ENCODE measurements at regions not wholly inside any gene's neighbourhood (a gene's known extent, or its start where the extent isn't known, plus 50 kb on each side); places are given as distances from the start of the nearest gene placed in this dataset.
"Not testable (repeated sequence)": the region's sequence is repeated elsewhere in the genome, so short reads cannot be mapped to it uniquely, and the experiment has no call there.

DNA sequence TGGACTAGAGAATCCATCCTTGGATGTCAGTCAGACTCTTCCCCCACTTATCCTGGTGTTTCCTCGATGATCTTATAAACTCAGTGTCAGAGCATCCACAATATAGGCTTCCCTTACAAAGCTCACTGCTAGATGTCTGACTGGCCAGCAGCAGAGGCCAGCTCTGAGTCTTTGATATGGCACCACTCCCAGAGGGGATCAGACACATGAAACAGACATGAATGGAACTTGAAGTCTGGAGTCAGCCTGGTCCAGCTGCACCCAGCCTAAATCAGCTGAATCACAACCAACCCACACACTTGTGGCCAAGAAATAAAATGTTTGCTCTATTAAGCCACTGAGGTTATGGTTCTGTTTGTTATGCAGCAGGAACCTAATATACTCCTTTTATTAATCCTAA is 129.6 kb upstream of the MED14 start:
- DNase-seq (ENCODE audit: insufficient read length, low spot score) (no peak), FAIRE-seq (no peak)
- TF ChIP-seq POLR2A (IDR thresholded peaks at IDR 0.05; ENCODE audit: low read depth, low read length) (no peak), TAF1 (IDR thresholded peaks at IDR 0.05; ENCODE audit: low read depth, low read length) (no peak), PAX5 (IDR thresholded peaks at IDR 0.05; ENCODE audit: insufficient read depth, low read length, severe bottlenecking) (no peak), POLR2AphosphoS5 (IDR thresholded peaks at IDR 0.05; ENCODE audit: low read depth, low read length) (no peak), POU2F2 (IDR thresholded peaks at IDR 0.05; ENCODE audit: low read depth, low read length) (no peak)

DNA sequence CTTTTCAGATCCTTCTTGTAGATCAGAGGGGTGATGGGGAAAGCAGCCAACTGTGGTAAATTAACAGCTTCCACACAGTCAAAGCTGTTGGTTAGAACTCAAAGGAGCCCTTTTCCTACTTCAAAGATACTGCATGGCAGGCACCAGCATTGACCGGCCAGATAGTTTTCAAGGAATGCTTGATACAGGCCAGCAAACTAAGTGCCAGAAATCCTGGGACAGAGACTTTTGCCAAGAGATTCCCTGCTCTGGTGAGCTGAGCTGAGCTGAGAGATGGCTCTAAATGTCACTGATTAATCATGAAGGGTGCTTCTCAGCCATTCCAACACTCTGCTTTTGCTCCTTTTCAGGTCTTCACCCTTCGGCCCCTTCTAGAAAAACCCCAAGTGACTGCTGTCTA is 131.6 kb upstream of the MED14 start:
- TF ChIP-seq POLR2A (IDR thresholded peaks at IDR 0.05; ENCODE audit: low read depth, low read length) (no peak), SPI1 (IDR thresholded peaks at IDR 0.05; ENCODE audit: low read depth, low read length) (no peak), TAF1 (IDR thresholded peaks at IDR 0.05; ENCODE audit: low read depth, low read length) (no peak)
- DNase-seq (ENCODE audit: insufficient read length, low spot score) (no peak), FAIRE-seq (no peak)

DNA sequence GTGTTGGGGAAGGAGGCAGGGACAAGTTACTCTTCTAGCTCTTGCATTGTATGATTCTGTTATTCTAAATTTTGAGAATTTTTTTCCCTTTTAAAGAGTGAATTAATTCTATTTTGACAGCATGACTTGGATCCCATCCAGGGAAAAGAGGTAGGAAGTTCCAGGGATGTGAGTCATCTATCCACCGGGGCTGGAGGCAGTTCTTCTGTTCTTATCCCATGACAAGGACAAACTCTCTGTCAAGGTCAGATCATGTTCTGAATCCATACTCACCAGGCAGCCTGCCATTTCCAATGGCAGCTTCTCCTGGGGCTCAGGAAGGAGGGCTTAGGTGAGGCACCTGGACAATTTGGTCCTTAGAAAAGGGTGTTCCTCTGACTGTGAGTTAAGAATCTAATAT is 132.0 kb upstream of the MED14 start:
- DNase-seq (ENCODE audit: insufficient read length, low spot score) (no peak), FAIRE-seq (no peak)
- no peak for TF ChIP-seq POLR2AphosphoS5 (IDR thresholded peaks at IDR 0.05; ENCODE audit: low read depth, low read length)
- no peak for TF ChIP-seq PAX5 (IDR thresholded peaks at IDR 0.05; ENCODE audit: insufficient read depth, low read length, severe bottlenecking)
- TF ChIP-seq SPI1 (IDR thresholded peaks at IDR 0.05; ENCODE audit: low read depth, low read length): no peak
- TF ChIP-seq TAF1 (IDR thresholded peaks at IDR 0.05; ENCODE audit: low read depth, low read length): no peak
- TF ChIP-seq POU2F2 (IDR thresholded peaks at IDR 0.05; ENCODE audit: low read depth, low read length): no peak

DNA sequence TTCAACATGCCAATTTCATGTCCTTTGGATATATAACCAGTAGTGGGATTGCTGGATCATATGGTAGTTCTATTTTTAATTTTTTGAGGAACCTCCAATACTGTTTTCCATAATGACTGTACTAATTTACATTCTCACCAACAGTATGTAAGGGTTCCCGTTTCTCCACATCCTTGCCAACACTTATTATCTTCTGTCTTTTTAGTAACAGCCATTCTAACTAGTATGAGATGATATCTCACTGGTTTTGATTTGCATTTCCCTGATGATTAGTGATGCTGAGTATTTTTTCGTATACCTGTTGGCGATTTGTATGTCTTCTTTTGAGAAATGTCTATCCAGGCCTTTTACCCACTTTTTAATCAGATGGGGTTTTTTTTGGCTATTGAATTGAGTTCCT is 133.5 kb upstream of the MED14 start:
- TF ChIP-seq TAF1 (IDR thresholded peaks at IDR 0.05; ENCODE audit: low read depth, low read length) (no peak), POLR2A (IDR thresholded peaks at IDR 0.05; ENCODE audit: low read depth, low read length) (no peak), PAX5 (IDR thresholded peaks at IDR 0.05; ENCODE audit: insufficient read depth, low read length, severe bottlenecking) (no peak), POLR2AphosphoS5 (IDR thresholded peaks at IDR 0.05; ENCODE audit: low read depth, low read length) (no peak), POU2F2 (IDR thresholded peaks at IDR 0.05; ENCODE audit: low read depth, low read length) (no peak), SPI1 (IDR thresholded peaks at IDR 0.05; ENCODE audit: low read depth, low read length) (no peak)
- no peak for DNase-seq (ENCODE audit: insufficient read length, low spot score)
- no peak for FAIRE-seq

DNA sequence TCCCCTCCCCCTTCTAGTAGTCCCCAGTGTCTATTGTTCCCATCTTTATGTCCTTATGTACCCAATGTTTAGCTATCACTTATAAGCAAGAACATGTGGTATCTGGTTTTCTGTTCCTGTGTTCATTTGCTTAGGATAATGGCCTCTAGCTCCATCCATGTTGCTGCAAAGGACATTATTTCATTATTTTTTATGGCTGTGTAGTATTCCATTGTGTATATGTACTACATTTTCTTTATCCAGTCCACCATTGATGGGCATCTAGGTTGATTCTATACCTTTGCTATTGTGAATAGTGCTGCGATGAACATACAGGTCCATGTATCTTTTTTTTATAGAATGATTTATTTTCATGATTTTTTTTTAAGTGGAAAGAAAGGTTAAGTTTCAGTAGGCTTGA is 135.6 kb upstream of the MED14 start:
- FAIRE-seq: peak; percentile 23
- not testable (repeated sequence) for DNase-seq (ENCODE audit: insufficient read length, low spot score)

DNA sequence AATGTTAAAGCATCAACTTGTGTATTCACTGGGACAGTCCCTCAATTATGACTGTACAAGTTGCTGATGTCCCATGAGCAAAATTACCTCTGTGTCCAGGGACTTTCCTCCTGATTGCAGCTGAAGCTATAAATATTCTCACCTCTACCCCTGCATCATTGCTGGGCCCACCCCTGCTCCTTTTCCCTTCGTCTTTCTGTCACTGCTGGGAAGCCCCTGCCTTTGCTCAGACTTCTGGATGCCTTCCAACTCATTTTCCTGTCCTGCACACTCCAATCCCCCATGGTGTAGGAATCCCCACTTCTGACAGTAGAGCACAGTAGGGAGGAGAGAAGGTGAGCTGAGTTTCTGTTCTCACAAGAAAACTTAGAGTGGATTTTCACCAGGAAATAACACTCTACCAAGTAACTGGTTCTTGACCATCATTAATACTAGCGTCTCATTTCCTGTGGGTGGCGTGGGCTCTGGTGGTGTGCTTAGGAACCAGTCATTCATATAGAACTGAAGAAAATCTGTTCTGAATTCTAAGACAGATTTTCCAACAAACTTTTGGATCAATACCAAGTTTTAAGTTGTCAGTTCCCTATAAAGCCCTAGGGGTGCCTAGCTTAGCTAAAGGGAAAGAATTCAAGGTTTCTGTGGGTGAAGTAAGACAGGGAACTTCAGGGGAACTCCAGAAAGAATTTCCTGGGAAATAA is 136.2 kb upstream of the MED14 start:
- DNase-seq (ENCODE audit: insufficient read length, low spot score) (no peak), FAIRE-seq (peak; percentile 95)
- TF ChIP-seq POU2F2 (IDR thresholded peaks at IDR 0.05; ENCODE audit: low read depth, low read length) (no peak), PAX5 (IDR thresholded peaks at IDR 0.05; ENCODE audit: insufficient read depth, low read length, severe bottlenecking) (no peak), TAF1 (IDR thresholded peaks at IDR 0.05; ENCODE audit: low read depth, low read length) (no peak), SPI1 (IDR thresholded peaks at IDR 0.05; ENCODE audit: low read depth, low read length) (no peak), POLR2AphosphoS5 (IDR thresholded peaks at IDR 0.05; ENCODE audit: low read depth, low read length) (no peak), POLR2A (IDR thresholded peaks at IDR 0.05; ENCODE audit: low read depth, low read length) (no peak)

DNA sequence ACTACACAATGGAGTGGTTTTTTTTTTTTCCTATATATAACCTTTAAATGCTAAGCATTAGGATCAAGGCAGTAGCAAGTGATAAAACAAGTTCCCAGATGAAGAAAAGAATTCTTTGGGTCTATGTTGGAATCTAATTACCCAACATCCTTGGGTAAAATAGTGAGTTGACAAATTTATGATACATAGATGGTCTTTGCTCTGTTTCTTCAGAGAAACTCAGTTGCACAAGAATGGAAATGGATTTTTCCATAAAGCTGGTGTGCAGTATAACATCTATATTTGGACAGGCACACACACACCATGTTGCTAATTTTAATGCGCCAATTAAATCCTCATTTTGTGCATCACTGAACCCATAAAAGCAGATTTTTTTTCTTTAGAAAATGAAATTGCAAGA is 137.0 kb upstream of the MED14 start:
- FAIRE-seq: peak; percentile 9
- DNase-seq (ENCODE audit: insufficient read length, low spot score): no peak
- TF ChIP-seq POU2F2 (IDR thresholded peaks at IDR 0.05; ENCODE audit: low read depth, low read length) (no peak), TAF1 (IDR thresholded peaks at IDR 0.05; ENCODE audit: low read depth, low read length) (no peak), SPI1 (IDR thresholded peaks at IDR 0.05; ENCODE audit: low read depth, low read length) (no peak), PAX5 (IDR thresholded peaks at IDR 0.05; ENCODE audit: insufficient read depth, low read length, severe bottlenecking) (no peak), POLR2A (IDR thresholded peaks at IDR 0.05; ENCODE audit: low read depth, low read length) (no peak)

DNA sequence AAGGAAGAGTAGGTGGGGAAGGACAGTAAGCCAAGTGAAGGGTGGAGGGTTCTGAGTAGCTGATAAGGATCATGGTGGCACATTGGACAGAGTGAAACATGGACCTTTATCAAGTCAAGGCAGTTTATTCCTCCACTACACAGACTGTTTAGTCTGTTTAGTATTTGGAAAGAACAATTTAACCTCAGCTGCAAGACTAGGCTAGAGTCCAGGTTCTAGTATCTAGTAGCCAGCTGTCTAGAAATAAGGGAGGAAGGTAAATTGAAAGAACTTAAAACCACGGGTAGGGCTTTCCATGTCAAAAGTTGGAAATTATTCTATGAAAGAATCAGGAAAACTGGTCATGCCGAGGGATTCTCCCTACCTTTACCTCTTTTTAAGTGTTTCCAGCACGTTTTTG is 140.1 kb upstream of the MED14 start:
- DNase-seq (ENCODE audit: insufficient read length, low spot score) (no peak), FAIRE-seq (peak; percentile 48)
- TF ChIP-seq POLR2AphosphoS5 (IDR thresholded peaks at IDR 0.05; ENCODE audit: low read depth, low read length) (no peak), POLR2A (IDR thresholded peaks at IDR 0.05; ENCODE audit: low read depth, low read length) (no peak), TAF1 (IDR thresholded peaks at IDR 0.05; ENCODE audit: low read depth, low read length) (no peak), SPI1 (IDR thresholded peaks at IDR 0.05; ENCODE audit: low read depth, low read length) (no peak), PAX5 (IDR thresholded peaks at IDR 0.05; ENCODE audit: insufficient read depth, low read length, severe bottlenecking) (no peak), POU2F2 (IDR thresholded peaks at IDR 0.05; ENCODE audit: low read depth, low read length) (no peak)

DNA sequence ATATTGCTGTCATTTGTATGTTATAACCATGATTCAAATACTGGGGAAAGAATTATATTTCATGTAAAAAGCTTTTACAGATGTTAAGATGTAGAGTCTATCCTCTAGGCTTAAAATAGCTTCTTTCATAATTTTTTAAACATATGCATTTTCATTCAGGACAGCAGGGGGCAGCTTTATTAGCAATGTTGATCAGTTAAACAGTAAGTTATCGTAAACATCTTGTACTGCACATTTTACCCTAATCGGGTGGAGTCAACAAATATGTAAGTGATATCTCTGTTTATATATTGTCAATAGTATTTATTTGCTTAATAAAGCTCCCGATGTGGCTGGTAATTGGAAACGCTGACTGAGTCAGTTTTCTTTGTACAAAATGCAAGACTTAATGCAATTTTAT is 142.5 kb upstream of the MED14 start:
- no peak for TF ChIP-seq PAX5 (IDR thresholded peaks at IDR 0.05; ENCODE audit: insufficient read depth, low read length, severe bottlenecking)
- no peak for TF ChIP-seq POLR2AphosphoS5 (IDR thresholded peaks at IDR 0.05; ENCODE audit: low read depth, low read length)
- no peak for TF ChIP-seq POLR2A (IDR thresholded peaks at IDR 0.05; ENCODE audit: low read depth, low read length)
- no peak for TF ChIP-seq SPI1 (IDR thresholded peaks at IDR 0.05; ENCODE audit: low read depth, low read length)
- no peak for TF ChIP-seq POU2F2 (IDR thresholded peaks at IDR 0.05; ENCODE audit: low read depth, low read length)
- TF ChIP-seq TAF1 (IDR thresholded peaks at IDR 0.05; ENCODE audit: low read depth, low read length): no peak
- FAIRE-seq (no peak), DNase-seq (ENCODE audit: insufficient read length, low spot score) (no peak)

DNA sequence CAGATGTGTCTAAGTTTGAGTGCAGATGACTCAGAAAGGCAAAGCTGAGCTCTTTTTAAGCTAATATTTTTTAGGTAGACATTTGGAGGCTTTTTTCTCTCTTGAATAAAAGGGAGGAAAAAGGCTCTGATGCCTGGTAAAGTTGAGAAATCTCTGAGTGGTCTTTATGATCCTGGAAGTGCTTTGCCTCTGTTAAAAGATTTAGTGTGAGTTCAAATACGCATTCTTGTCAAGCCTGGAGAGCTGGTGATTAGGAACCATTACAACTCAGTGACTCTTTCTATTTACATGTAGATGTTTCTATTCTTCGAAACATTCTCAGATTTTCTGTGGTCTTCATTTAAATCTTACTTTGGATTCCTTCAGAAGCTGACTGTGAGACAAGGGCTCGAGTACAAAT is 143.4 kb upstream of the MED14 start:
- DNase-seq (ENCODE audit: insufficient read length, low spot score) (no peak), FAIRE-seq (no peak)
- TF ChIP-seq POU2F2 (IDR thresholded peaks at IDR 0.05; ENCODE audit: low read depth, low read length) (no peak), SPI1 (IDR thresholded peaks at IDR 0.05; ENCODE audit: low read depth, low read length) (no peak), PAX5 (IDR thresholded peaks at IDR 0.05; ENCODE audit: insufficient read depth, low read length, severe bottlenecking) (no peak), POLR2AphosphoS5 (IDR thresholded peaks at IDR 0.05; ENCODE audit: low read depth, low read length) (no peak), POLR2A (IDR thresholded peaks at IDR 0.05; ENCODE audit: low read depth, low read length) (no peak), TAF1 (IDR thresholded peaks at IDR 0.05; ENCODE audit: low read depth, low read length) (no peak)

DNA sequence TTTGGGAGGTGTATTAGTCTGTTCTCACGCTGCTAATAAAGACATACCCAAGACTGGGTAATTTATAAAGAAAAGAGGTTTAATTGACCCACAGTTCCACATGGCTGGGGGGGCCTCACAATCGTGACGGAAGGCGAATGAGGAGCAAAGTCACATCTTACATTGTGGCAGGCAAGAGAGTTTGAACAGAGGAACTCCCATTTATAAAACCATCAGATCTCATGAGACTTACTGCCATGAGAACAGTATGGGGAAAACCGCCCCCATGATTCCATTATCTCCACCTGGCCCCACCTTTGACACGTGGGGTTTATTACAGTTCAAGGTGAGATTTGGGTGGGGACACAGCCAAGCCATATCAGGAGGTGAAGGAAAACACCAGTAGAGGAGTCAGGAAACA is 143.8 kb upstream of the MED14 start:
- FAIRE-seq; DNase-seq (ENCODE audit: insufficient read length, low spot score): not testable (repeated sequence)
